Kasumi-1 (cell line): ENCODE measurements at regions not wholly inside any gene's neighbourhood (a gene's known extent, or its start where the extent isn't known, plus 50 kb on each side); places are given as distances from the start of the nearest gene placed in this dataset.

Experiments used
- DNase-seq, 2 experiments: peaks; one replicate each; lab custom pipeline; 2025; lab: John Stamatoyannopoulos, UW

DNA sequence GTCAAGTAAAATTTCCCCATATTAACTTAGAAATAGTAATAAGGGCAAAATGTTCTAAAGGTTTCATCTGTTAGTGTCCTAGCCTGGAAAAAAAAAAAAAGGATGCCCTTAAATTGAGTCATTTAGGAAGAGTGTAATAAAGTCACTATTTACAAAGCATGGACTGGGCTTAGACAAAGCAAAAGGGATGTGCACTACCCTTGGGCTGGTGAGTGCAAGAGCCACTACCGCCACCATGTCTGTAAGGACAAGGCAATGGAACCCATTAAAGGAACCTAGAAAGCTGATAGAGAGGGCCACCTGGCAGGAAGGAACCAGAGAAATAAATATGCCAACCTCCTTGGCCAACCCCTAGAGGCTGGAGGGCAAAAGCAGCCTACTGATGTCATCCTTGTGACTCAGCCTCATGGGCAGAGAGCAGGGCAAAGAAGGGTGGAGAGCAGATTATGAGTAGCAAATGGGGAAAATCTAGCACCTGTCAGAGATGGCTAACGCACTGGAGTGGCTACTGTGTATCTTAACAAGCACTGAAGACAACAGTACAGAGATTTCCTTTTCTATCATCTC lies 59.5 kb upstream of the FUT8 start:
- no peak for DNase-seq

- no peak for DNase-seq
These were observed 58.4 kb upstream of the FUT8 start for GRCh38 chr14:65354131-65354530.

DNA sequence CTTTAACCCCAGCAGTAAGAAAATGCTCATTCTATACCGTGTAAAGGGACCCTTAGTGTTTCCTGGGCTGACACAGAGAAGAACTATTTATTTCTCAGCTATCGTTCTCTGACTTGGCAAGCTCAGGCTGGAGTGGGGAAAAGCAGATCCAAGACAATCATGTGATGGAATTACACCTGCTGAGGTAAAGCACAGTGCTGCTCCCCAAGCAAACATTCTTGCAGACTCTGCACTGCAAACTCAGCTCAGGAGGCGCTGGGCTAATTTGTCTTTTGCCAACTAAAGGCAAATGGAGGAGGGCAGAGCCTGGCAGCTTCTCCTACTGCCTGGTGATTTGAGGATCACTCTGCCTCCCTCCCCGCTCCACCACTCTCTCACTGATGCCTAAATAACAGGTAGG lies 57.8 kb upstream of the FUT8 start:
- no peak for DNase-seq

DNA sequence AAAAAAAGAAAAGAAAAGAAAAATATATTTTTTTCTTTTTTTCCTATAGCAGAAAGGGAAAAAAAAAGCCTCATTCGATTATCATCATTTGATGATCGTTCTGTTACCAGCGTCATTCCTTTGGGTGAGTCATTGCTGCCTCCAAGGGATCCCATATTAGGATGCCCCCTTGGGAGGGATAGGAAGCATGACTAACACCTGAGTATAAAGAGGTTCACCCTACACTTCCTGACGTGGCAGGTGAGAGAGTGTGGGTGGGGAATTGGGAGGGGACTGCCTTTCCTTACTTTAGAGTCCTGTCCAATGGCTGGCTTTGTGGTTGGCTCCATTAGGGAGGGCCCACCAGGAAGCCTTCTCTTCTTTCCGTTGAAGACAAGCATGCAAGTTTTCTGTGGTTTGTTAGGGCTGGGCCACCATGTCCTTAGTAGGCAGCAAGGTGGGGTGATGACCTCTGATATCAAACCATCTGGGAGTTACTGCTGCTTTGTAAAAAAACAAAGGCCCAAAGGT lies 56.1 kb upstream of the FUT8 start:
- DNase-seq, result no peak

- no peak for DNase-seq
These were observed 55.4 kb upstream of the FUT8 start for GRCh38 chr14:65357113-65357512.

DNA sequence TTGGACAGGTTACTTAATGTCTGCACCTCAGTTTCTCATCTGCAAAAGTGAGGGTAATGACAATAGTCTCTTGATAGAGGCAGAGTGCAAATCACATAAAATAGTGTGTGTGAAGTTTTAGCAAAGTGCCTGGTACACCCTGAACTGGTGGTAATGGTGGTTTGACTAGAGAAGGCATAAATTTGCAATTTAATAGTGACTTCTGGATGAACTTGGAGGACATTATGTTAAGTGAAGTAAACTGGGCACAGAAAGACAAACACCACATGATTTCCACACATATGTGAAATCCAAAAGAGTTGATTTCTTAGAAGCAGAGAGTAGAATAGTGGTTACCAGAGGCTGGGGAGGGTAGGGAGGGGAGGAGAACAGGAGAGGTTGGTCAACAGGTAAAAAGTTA lies 54.8 kb upstream of the FUT8 start:
- no peak for DNase-seq

DNA sequence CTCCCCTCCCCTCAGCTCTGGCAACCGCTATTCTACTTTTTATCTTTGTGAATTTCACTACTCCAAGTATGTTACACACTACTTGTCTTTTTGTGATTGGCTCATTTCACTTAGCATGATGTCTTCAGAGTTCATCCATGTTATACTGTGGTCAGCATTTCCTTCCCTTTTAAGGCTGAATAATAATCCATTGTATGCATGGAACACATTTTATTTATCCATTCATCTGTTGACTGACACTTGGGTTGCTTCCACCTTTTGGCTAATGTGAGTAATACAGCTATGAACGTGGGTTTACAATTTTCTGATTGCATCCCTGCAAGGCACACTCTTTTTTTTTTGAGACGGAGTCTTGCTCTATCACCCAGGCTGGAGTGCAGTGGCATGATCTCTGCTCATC lies 53.0 kb upstream of the FUT8 start:
- DNase-seq, result no peak

GRCh38 chr14:65360144-65360784 lies 52.3 kb upstream of the FUT8 start:
- DNase-seq, result no peak

DNA sequence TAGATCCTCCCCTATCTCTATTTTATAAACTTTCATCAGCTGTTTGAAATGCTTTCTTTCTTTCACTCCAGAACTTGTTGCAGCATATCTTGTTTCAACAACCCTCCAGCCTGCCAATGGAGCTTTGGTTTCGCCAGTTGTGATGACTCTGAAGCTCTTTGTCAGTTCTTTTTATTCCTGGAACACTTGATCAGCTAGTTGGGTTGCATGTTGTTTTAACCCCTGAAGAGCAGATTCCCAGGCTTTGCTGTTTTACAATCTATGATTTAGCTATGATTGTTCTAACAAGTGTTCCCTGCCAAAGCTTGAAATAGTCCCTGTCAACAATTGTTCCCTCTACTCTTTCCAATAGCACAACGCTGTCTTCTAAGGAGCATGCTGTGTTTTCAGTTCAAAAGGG lies 50.6 kb upstream of the FUT8 start:
- DNase-seq, result no peak
